Muscle of leg (tissue), 3 donors: ENCODE measurements at regions not wholly inside any gene's neighbourhood (a gene's known extent, or its start where the extent isn't known, plus 50 kb on each side); places are given as distances from the start of the nearest gene placed in this dataset.

Experiments
- DNase-seq: peaks from one replicate; pipeline ENCODE4 v3.0.0; 2013
- H3K27ac ChIP-seq: one replicate; pipeline ENCODE4 v1.5.1; 2013; ENCODE audit warnings: mild to moderate bottlenecking, low read length, control low read depth
- H3K27me3 ChIP-seq: one replicate; pipeline ENCODE4 v1.6.1; 2013; ENCODE audit warnings: low read length; ENCODE audit not compliant: control insufficient read depth, insufficient read depth
- H3K36me3 ChIP-seq: one replicate; pipeline ENCODE4 v1.6.1; 2013; ENCODE audit warnings: low read length; ENCODE audit not compliant: control insufficient read depth, insufficient read depth
- H3K4me1 ChIP-seq: one replicate; pipeline ENCODE4 v1.6.1; 2013; ENCODE audit warnings: low read length; ENCODE audit not compliant: control insufficient read depth, insufficient read depth
- H3K4me3 ChIP-seq: one replicate; pipeline ENCODE4 v1.5.1; 2013; ENCODE audit warnings: low read length, control low read depth
- H3K9me3 ChIP-seq: replicated peaks from 2 replicates; pipeline ENCODE4 v1.6.1; 2013; ENCODE audit warnings: low read depth, low read length; ENCODE audit not compliant: control insufficient read depth
- WGBS: methylation state at CpG from one replicate; pipeline ENCODE4 v1.1.5; 2013; ENCODE audit warnings: missing lambda C conversion rate; ENCODE audit not compliant: insufficient coverage; 5-methylcytosine and 5-hydroxymethylcytosine counted together

DNA sequence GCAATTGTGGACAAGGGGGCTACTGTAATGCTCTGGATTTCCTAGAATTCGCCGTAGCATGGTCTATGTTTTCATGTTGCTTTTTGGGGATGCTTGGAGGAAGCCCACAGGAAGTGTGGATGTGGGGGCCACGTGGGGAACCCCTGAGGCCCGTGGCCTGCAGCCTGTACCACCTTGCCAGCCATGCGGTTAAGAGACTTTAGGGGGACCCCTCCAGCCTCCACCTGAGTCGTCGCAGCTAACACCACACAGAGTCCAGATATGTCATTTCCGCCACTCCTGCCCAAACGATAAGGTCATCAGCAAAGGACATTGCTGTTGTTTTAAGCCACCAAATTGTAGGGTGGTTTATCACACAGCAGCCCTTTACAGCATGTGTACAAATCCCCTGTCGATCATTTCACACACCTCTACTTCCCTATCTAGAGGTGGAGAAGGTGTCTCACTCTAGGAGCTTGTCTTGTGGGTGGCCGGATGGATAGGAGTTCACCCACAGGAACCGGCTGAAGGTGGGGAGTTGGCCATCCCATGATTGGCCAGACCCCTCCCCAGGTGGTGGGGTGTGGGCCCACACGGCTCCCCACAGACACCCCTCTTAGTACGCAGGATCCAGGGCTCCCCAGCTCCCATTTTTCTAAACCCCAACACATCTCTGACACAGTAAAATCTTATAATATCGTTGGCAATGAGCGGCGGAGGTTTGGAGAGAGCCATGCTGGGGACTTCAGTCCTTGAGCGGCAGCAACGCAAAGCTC, 226.7 kb downstream of the TEX29 start:
- H3K27ac ChIP-seq, result no peak overlapping the region
- peaks cover 8% of the 10 kb centered on the region for H3K27me3 ChIP-seq
- no peaks in the 10 kb centered on the region for H3K36me3 ChIP-seq
- no peak for DNase-seq
- H3K4me1 ChIP-seq, result no peaks in the 10 kb centered on the region
- no peak overlapping the region for H3K4me3 ChIP-seq
- H3K9me3 ChIP-seq, result no peaks in the 10 kb centered on the region
- 81% methylated on average over 11 of the region's 19 CpGs for WGBS

DNA sequence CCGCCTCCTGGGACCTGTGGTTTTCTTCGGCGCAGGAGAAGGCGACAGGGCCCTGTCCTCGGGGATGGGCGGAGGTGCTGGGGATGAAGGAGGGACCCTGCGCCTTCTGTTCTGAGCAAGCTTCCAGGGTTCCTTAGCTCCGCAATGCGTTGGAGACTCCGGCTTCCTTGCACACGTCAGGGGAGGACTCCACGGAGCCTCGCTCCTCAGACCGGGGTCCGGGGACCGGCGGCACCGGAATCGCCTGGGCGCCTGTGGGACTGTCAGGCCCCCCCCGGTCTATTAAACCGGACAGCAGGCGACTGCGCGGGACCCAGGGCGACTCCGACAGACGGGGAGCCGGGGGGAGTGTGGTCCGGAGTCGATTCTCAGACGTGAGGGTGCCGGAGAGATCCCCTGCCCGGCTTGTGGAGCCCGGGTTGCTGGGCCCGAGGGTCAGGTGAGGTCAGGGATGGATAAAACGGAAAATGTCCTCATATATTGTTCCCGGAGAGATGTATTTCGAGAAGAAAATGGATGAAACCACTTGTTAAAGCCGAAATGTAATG, 227.4 kb downstream of the TEX29 start:
- H3K27ac ChIP-seq, result no peak overlapping the region
- H3K36me3 ChIP-seq, result no peaks in the 10 kb centered on the region
- H3K9me3 ChIP-seq, result no peaks in the 10 kb centered on the region
- H3K4me1 ChIP-seq, result no peaks in the 10 kb centered on the region
- peaks cover 8% of the 10 kb centered on the region for H3K27me3 ChIP-seq
- H3K4me3 ChIP-seq, result no peak overlapping the region
- 91% methylated on average over 40 of the region's 40 CpGs for WGBS
- DNase-seq, result no peak

DNA sequence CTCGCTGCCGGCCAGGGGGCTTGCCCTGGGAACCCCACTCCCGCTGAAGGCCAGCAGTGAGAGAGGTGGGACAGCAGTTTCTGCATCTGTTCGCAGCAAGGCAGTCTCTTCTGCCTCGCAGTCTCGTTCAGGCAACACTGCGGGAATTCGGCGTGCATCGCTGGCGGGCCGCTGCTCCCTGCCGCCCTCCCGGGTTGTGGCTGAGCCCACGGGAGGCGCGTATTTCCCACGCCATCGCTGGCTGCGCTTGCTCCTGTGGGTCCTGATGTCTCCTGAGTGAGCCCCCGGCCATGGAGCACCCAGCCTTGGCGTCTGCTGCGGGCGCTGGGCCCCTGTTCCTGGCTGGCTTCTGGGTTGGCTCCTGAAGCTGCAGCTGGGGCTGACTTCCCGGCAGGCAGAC, 227.9 kb downstream of the TEX29 start:
- no peaks in the 10 kb centered on the region for H3K9me3 ChIP-seq
- H3K27me3 ChIP-seq, result peaks cover 8% of the 10 kb centered on the region
- no peak for DNase-seq
- H3K27ac ChIP-seq, result no peak overlapping the region
- no peaks in the 10 kb centered on the region for H3K36me3 ChIP-seq
- 86% methylated on average over 25 of the region's 25 CpGs for WGBS
- no peaks in the 10 kb centered on the region for H3K4me1 ChIP-seq
- no peak overlapping the region for H3K4me3 ChIP-seq

DNA sequence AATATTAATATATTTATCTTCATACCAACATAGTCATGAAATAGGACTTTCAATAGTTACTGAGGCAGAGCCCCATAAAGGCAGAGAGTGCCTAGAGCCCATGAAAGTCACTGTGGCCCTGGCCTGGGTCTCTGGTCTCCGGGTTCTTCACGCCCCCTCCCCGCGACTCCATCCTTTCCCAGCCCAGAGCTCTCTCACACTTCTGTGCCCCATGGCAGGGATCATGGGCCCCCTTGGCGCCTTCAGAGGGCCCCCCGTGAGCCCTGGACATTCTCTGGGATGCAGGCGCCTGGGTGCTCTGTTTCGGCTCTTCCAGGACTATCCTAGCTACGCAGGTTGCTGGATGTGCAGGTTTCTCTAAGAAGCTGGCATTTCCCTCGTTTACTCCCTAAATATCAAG, 228.4 kb downstream of the TEX29 start:
- no peak for DNase-seq
- H3K27me3 ChIP-seq, result peaks cover 8% of the 10 kb centered on the region
- H3K27ac ChIP-seq, result no peak overlapping the region
- WGBS, result 85% methylated on average over 9 of the region's 10 CpGs
- H3K4me3 ChIP-seq, result no peak overlapping the region
- H3K9me3 ChIP-seq, result no peaks in the 10 kb centered on the region
- no peaks in the 10 kb centered on the region for H3K36me3 ChIP-seq
- no peaks in the 10 kb centered on the region for H3K4me1 ChIP-seq

DNA sequence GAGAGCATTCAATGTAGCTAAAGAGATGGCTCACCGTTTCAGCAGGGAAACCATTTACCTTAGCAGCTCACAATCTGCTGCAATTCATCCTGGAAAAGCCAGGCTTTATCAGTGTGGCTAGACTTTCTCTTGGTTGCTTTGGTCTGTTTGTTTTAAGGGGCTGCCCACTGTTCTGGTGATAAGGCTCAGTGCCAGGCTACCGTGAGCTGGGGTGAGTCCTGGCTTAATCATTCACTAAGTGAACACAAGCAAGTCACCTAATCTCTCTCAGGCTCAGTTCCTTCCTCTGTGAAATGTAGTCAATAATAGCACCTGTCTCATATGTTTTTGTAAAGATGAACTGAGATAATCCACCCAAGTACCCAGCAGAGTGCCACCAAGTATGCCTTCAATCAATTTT, 229.0 kb downstream of the TEX29 start:
- no peaks in the 10 kb centered on the region for H3K4me1 ChIP-seq
- no peak overlapping the region for H3K4me3 ChIP-seq
- no peaks in the 10 kb centered on the region for H3K9me3 ChIP-seq
- H3K27ac ChIP-seq, result no peak overlapping the region
- no CpG with 5 or more reads among the region's 2 CpGs for WGBS
- H3K36me3 ChIP-seq, result no peaks in the 10 kb centered on the region
- peaks cover 8% of the 10 kb centered on the region for H3K27me3 ChIP-seq
- no peak for DNase-seq

DNA sequence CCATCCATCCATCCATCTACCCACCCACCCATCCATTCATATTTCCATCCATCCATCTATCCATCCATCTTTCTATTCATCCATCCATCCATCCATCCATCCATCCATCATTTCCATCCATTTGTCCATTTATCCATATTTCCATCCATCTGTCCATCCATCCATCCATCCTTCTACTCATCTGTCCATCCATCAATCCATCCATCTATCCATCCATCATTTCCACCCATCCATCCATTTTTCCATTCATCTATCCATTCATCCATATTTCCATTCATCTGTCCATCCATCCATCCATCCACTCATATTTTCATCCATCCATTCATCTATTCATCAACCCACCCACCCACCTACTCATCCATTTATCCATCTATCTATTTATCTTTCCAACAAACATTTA, 229.6 kb downstream of the TEX29 start:
- Histone ChIP-seq H3K9me3 (no peaks in the 10 kb centered on the region), H3K4me3 (no peak overlapping the region), H3K36me3 (no peaks in the 10 kb centered on the region), H3K4me1 (no peaks in the 10 kb centered on the region), H3K27ac (no peak overlapping the region), H3K27me3 (peaks cover 8% of the 10 kb centered on the region)
- no peak for DNase-seq

DNA sequence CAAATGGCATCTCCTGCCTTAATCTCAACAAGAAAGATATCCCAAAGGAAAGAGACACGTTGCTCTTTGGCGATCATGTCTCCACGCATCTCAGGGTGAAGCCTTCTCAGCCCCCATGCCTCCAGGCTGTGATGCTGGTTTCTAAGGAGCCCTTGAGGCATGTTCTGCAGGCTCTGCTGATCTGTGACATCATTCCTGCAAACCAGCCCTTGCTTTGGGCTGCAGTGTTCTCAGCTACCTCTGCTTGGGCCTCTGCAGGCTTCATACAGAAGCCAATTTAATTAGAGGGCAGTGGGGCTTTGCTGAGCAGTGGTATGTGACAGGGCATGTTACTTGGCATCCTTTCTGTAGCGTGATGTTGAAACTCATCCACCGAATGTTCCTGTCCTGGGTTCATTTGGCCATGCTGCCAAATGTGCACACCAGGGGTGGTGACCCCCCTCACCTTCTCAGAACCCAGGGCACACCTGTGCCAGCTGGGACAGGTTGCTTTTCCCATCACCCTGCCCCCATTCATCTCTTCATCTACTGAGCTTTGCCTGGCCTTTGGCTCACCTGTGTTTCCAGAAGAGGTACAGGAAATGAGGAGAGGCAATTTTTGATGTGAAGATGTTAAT, 230.9 kb downstream of the TEX29 start:
- DNase-seq, result no peak
- H3K27ac ChIP-seq, result no peak overlapping the region
- H3K4me3 ChIP-seq, result no peak overlapping the region
- H3K36me3 ChIP-seq, result no peaks in the 10 kb centered on the region
- H3K27me3 ChIP-seq, result peaks cover 8% of the 10 kb centered on the region
- 50% methylated on average over 1 of the region's 5 CpGs for WGBS
- H3K9me3 ChIP-seq, result no peaks in the 10 kb centered on the region
- no peaks in the 10 kb centered on the region for H3K4me1 ChIP-seq

DNA sequence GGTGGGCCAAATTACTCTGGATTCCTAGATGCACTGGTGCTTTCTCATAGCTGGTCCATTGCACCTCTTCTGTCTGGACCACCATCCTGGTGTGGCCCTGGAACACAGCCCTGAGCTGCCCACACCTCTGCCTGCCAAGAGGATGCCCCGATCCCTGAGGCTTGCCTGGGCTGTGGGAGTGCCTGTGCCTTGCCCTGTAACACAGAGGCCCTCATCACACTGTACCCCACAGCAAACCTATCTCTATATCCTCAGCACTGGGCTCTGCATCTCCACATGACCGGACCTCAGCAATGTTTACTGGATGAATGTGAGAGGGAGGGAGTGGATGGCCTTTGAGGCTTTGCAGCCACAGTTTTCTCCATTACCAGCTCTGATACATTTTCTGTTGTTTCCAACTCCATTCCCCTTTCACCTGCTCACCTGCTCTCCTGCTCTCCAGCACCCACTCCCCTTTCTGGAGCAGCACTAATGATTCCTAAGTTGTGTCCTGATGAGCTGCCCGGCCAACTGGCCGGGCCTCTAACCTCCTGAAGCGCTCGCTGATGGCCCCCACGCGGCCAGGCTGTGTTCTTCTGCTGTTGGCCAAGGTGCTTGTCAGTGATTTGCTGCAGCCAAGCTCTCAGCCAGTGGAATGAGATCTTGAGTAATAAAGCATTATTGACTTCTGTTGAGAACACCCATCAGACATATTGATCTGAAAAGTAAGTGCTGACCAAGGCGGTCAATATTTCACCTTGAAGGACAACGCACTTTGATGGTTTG, 232.6 kb downstream of the TEX29 start:
- H3K9me3 ChIP-seq, result no peaks in the 10 kb centered on the region
- DNase-seq, result no peak
- no peaks in the 10 kb centered on the region for H3K4me1 ChIP-seq
- no peaks in the 10 kb centered on the region for H3K36me3 ChIP-seq
- H3K4me3 ChIP-seq, result no peak overlapping the region
- H3K27me3 ChIP-seq, result peaks cover 7% of the 10 kb centered on the region
- H3K27ac ChIP-seq, result no peak overlapping the region
- WGBS, result 83% methylated on average over 6 of the region's 10 CpGs

DNA sequence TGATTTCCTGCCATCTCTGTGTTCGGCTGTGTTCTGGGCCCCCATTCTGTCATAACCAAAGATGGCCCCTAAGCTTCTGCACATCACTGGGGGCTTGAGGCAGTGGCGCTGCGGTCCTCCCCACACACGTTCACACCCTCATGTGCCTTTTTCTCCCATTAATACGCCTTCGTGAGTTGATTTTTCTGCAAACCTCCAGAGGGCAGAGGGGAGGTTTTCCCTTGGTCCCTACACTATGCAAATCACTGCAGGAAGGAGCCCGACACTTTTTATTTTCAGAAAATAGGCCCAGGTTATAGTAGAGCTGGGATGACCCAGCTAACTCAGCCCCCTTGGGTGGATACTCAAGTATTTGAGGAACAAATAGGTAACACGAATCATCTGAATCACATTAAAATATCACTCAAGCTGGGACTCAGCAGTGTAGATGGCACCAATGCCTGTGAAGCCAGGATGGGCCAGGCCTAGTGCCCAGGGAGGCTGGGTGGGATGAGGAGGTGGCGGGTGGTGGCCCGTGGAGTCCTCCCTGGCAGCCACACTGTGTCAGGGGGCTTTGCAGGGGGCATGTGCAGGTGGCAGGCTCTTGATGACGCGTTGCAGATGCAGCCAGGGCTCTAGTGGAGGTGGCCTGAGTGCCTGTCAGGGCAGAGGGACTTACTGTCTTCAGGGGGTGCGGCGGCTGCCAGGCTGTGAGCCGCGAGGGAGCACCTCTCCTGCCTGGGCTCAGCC, 234.3 kb downstream of the TEX29 start:
- Histone ChIP-seq H3K36me3 (no peaks in the 10 kb centered on the region), H3K9me3 (no peaks in the 10 kb centered on the region), H3K4me1 (no peaks in the 10 kb centered on the region), H3K27me3 (peaks cover 4% of the 10 kb centered on the region), H3K27ac (no peak overlapping the region), H3K4me3 (no peak overlapping the region)
- DNase-seq, result no peak
- 84% methylated on average over 12 of the region's 16 CpGs for WGBS
